A673 (cell line): ENCODE measurements at regions not wholly inside any gene's neighbourhood (a gene's known extent, or its start where the extent isn't known, plus 50 kb on each side); places are given as distances from the start of the nearest gene placed in this dataset.

ENCODE experiments used
- BruUV-seq: library from RNA; stranded (reverse); fragments of 400-500 nt; replicated peaks from 2 replicates; lab custom pipeline; 2021; lab: Mats Ljungman, UMichigan
- CTCF ChIA-PET: fragments of 300-600 bp; sonication (Branson Sonifier 250); formaldehyde crosslinking; loops from one replicate; lab custom pipeline; 2022; ENCODE audit warnings: antibody characterized with exemption; lab: Charles Lee
- POLR2A ChIA-PET: fragments of 300-600 bp; sonication (Branson Sonifier 250); formaldehyde crosslinking; loops from one replicate; lab custom pipeline; 2022; ENCODE audit warnings: antibody characterized with exemption; ENCODE audit not compliant: low non-redundant PET; lab: Charles Lee
- DNase-seq: peaks from one replicate; pipeline ENCODE4 v3.0.0-alpha.2; 2015; ENCODE audit warnings: low spot score
- H3K27ac ChIP-seq: fragments of 200-600 bp; sonication (generic); 2 replicates; pipeline ENCODE4 v1.5.1; 2016; ENCODE audit warnings: mixed run types, low read depth, mild to moderate bottlenecking, mixed read lengths, antibody characterized with exemption, low read length; ENCODE audit not compliant: poor library complexity, severe bottlenecking
- H3K27me3 ChIP-seq: fragments of 200-600 bp; sonication (generic); replicated peaks from 2 replicates; pipeline ENCODE4 v1.6.1; 2017; ENCODE audit warnings: mixed run types, low read depth, mild to moderate bottlenecking, mixed read lengths, antibody characterized with exemption, low read length; ENCODE audit not compliant: insufficient read depth, poor library complexity
- H3K36me3 ChIP-seq: fragments of 200-600 bp; sonication (generic); 2 replicates; pipeline ENCODE4 v1.6.1; 2016; ENCODE audit warnings: mixed run types, mild to moderate bottlenecking, mixed read lengths, antibody characterized with exemption, low read length; ENCODE audit not compliant: insufficient read depth, poor library complexity, severe bottlenecking
- H3K4me1 ChIP-seq: fragments of 200-600 bp; sonication (generic); 2 replicates; pipeline ENCODE4 v1.6.1; 2017; ENCODE audit warnings: mixed run types, mild to moderate bottlenecking, mixed read lengths, antibody characterized with exemption, low read length; ENCODE audit not compliant: insufficient read depth, poor library complexity, severe bottlenecking
- H3K4me3 ChIP-seq: fragments of 200-600 bp; sonication (generic); 2 replicates; pipeline ENCODE4 v1.5.1; 2016; ENCODE audit warnings: low read depth, mixed run types, mild to moderate bottlenecking, mixed read lengths, low read length; ENCODE audit not compliant: poor library complexity, severe bottlenecking
- H3K9me3 ChIP-seq: fragments of 200-600 bp; sonication (generic); 2 replicates; pipeline ENCODE4 v1.6.1; 2016; ENCODE audit warnings: mixed run types, low read depth, mild to moderate bottlenecking, mixed read lengths, antibody characterized with exemption, low read length; ENCODE audit not compliant: poor library complexity, severe bottlenecking
- EZH2 ChIP-seq: fragments of 200-600 bp; sonication (generic); IDR thresholded peaks from 2 replicates; pipeline ENCODE4 v1.6.1; 2017; ENCODE audit warnings: borderline replicate concordance, low read depth, mild to moderate bottlenecking, mixed read lengths, antibody characterized with exemption, low read length; ENCODE audit not compliant: poor library complexity, severe bottlenecking
- intact Hi-C: fragments of 100-400 bp; cut with micrococcal nuclease; formaldehyde crosslinking; loops from one replicate; pipeline ENCODE4 v1.10.0; 2022; ENCODE audit not compliant: unreplicated experiment
- TF ChIP-seq, protein P1 (sequence below): fragments of 300-800, 200-600 bp; sonication (generic); conservative IDR thresholded peaks from 2 replicates; pipeline ENCODE4 v1.5.1; 2017; ENCODE audit warnings: low read depth, mild to moderate bottlenecking, antibody characterized with exemption, low read length, moderate library complexity, mixed read lengths

DNA sequence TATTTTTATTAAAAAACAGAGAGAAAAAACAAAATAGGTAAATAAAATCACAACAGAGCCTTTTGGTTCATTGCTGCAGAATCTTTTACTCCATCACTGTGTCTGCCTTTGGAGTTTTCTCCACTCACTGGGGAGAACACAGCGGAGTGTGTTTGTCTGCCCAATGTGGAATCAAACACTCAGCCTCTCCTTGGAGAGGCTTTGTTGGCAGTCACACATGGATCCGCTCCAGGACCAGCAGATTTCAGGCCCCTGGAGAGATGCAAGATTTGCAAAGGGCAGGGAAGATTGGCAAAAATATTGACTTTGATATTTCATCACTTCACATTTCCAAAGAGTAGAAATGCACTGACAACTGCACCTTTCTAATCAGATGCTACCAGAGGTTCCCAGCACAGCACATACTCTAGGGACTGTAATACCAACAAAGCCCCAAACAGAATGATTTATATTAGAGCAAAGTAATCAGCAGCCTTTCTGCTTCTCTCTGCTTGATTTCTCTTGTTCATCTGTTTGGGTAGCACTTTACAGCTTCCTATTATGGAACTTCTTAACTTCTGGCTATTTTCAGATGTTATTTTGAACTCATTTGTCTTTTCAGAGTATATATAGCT, 1898.8 kb upstream of the PIK3C3 start:
- H3K27me3 ChIP-seq = no peaks in the 10 kb centered on the region
- POLR2A ChIA-PET = no interaction called here
- H3K27ac ChIP-seq = no peak overlapping the region
- BruUV-seq = no TSS peak
- H3K36me3 ChIP-seq = no peaks in the 10 kb centered on the region
- H3K4me1 ChIP-seq = no peaks in the 10 kb centered on the region
- TF ChIP-seq EZH2 = no peak
- TF ChIP-seq, protein P1, sequence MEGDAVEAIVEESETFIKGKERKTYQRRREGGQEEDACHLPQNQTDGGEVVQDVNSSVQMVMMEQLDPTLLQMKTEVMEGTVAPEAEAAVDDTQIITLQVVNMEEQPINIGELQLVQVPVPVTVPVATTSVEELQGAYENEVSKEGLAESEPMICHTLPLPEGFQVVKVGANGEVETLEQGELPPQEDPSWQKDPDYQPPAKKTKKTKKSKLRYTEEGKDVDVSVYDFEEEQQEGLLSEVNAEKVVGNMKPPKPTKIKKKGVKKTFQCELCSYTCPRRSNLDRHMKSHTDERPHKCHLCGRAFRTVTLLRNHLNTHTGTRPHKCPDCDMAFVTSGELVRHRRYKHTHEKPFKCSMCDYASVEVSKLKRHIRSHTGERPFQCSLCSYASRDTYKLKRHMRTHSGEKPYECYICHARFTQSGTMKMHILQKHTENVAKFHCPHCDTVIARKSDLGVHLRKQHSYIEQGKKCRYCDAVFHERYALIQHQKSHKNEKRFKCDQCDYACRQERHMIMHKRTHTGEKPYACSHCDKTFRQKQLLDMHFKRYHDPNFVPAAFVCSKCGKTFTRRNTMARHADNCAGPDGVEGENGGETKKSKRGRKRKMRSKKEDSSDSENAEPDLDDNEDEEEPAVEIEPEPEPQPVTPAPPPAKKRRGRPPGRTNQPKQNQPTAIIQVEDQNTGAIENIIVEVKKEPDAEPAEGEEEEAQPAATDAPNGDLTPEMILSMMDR = no peak
- CTCF ChIA-PET = no interaction called here
- no peak overlapping the region for H3K4me3 ChIP-seq
- intact Hi-C loops = no loop called here
- no peaks in the 10 kb centered on the region for H3K9me3 ChIP-seq
- DNase-seq = no peak

DNA sequence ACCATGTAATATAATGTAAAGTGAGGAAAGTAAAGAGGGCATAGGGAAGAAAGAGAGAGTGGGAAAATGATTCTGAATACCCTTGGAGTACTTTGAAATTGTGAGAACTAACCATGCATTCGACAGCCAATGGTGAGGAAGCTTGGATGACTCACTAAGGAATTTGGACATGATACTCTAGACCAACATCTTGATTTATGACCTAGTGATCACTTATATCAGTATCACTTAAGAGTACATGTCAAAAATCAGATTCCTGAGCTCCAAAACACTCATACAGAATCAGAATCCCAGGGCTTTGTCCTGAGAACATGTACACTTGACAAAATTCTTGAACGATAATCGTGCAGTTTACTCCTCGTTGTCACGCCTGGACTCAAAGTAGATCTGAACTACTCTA, 1899.8 kb upstream of the PIK3C3 start:
- BruUV-seq = no TSS peak
- ChIA-PET CTCF (no interaction called here), POLR2A (no interaction called here)
- Histone ChIP-seq H3K27me3 (peaks cover 4% of the 10 kb centered on the region), H3K27ac (no peak overlapping the region), H3K4me1 (no peaks in the 10 kb centered on the region), H3K36me3 (no peaks in the 10 kb centered on the region), H3K9me3 (no peaks in the 10 kb centered on the region), H3K4me3 (no peak overlapping the region)
- DNase-seq = no peak
- intact Hi-C loops = no loop called here
- no peak for TF ChIP-seq EZH2
- TF ChIP-seq, protein P1 = no peak

DNA sequence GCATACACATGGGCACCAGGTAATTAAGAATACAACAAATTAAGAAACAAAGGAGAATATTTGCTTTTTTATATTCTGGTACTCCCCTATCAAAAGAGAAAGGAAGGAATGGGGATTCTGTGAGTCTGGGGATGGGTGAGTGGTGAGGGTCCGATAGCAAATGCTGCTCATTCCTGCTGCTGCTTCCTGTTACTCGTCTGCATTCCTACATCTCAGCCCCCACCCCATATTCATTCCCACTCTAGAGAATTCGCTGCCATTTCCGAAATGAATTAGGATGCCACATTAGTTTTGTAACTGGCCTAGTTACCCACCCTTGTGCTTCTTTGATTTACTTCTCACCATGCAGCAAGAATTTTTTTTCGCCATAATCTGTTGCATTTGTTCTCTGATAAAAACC, 1905.3 kb upstream of the PIK3C3 start:
- intact Hi-C loops = no loop called here
- BruUV-seq = no TSS peak
- Histone ChIP-seq H3K27me3 (peaks cover 4% of the 10 kb centered on the region), H3K9me3 (no peaks in the 10 kb centered on the region), H3K4me3 (no peak overlapping the region), H3K4me1 (no peaks in the 10 kb centered on the region), H3K36me3 (no peaks in the 10 kb centered on the region), H3K27ac (no peak overlapping the region)
- no peak for TF ChIP-seq EZH2
- TF ChIP-seq, protein P1 = no peak
- ChIA-PET POLR2A (no interaction called here), CTCF (no interaction called here)
- DNase-seq = no peak
